Liver (tissue), 3 donors: ENCODE measurements at regions not wholly inside any gene's neighbourhood (a gene's known extent, or its start where the extent isn't known, plus 50 kb on each side); places are given as distances from the start of the nearest gene placed in this dataset.
"Not testable (repeated sequence)": the region's sequence is repeated elsewhere in the genome, so short reads cannot be mapped to it uniquely, and the experiment has no call there.

Experiments
- EGR1 ChIP-seq, 2 donors: IDR thresholded peaks; 2 replicates each; pipeline ENCODE4 v1.6.1; 2016 to 2018; ENCODE audit warnings: antibody characterized with exemption in 2 of 2, low read depth in 2 of 2
- FOXA1 ChIP-seq: IDR thresholded peaks from 2 replicates; pipeline ENCODE4 v1.6.1; 2016; ENCODE audit warnings: antibody characterized with exemption
- GABPA ChIP-seq, 2 donors: IDR thresholded peaks in 1 of 2; conservative IDR thresholded peaks in 1 of 2; 2 replicates each; pipeline ENCODE4 v1.6.1; 2016; ENCODE audit warnings: antibody characterized with exemption in 2 of 2, mild to moderate bottlenecking in 1 of 2, moderate library complexity in 1 of 2
- JUND ChIP-seq, 2 donors: IDR thresholded peaks; 2 replicates each; pipeline ENCODE4 v1.6.1; 2016; ENCODE audit warnings: antibody characterized with exemption in 2 of 2
- RAD21 ChIP-seq, 2 donors: IDR thresholded peaks; 2 replicates each; pipeline ENCODE4 v1.6.1; 2016; ENCODE audit warnings: antibody characterized with exemption in 2 of 2, mild to moderate bottlenecking in 2 of 2
- RXRA ChIP-seq, 2 donors: IDR thresholded peaks; 2 replicates each; pipeline ENCODE4 v1.6.1; 2017 to 2018; ENCODE audit warnings: antibody characterized with exemption in 2 of 2, mild to moderate bottlenecking in 1 of 2
- SP1 ChIP-seq: IDR thresholded peaks from 2 replicates; pipeline ENCODE4 v1.6.1; 2018; ENCODE audit warnings: antibody characterized with exemption, mild to moderate bottlenecking
- TAF1 ChIP-seq: conservative IDR thresholded peaks from 2 replicates; pipeline ENCODE4 v1.6.1; 2016; ENCODE audit warnings: antibody characterized with exemption, mild to moderate bottlenecking
- YY1 ChIP-seq: IDR thresholded peaks from 2 replicates; pipeline ENCODE4 v1.6.1; 2016; ENCODE audit warnings: antibody characterized with exemption, mild to moderate bottlenecking
- TF ChIP-seq, protein P1 (sequence below): fragments of 150-350 bp; IDR thresholded peaks from 2 replicates; pipeline ENCODE4 v1.5.1; 2017; ENCODE audit warnings: improper control_type of control experiment, low read depth, low read length; ENCODE audit not compliant: missing input control
- TF ChIP-seq, protein P2 (sequence below): IDR thresholded peaks from 2 replicates; pipeline ENCODE4 v1.6.1; 2016; ENCODE audit warnings: antibody characterized with exemption
- TF ChIP-seq, protein P3 (sequence below): IDR thresholded peaks from 2 replicates; pipeline ENCODE4 v1.6.1; 2016; ENCODE audit warnings: antibody characterized with exemption, mild to moderate bottlenecking
- TF ChIP-seq, protein P4 (sequence below): IDR thresholded peaks from 2 replicates; pipeline ENCODE4 v1.6.1; 2016; ENCODE audit warnings: antibody characterized with exemption
- donor health status: healthy.
- donor health status: healthy.

DNA sequence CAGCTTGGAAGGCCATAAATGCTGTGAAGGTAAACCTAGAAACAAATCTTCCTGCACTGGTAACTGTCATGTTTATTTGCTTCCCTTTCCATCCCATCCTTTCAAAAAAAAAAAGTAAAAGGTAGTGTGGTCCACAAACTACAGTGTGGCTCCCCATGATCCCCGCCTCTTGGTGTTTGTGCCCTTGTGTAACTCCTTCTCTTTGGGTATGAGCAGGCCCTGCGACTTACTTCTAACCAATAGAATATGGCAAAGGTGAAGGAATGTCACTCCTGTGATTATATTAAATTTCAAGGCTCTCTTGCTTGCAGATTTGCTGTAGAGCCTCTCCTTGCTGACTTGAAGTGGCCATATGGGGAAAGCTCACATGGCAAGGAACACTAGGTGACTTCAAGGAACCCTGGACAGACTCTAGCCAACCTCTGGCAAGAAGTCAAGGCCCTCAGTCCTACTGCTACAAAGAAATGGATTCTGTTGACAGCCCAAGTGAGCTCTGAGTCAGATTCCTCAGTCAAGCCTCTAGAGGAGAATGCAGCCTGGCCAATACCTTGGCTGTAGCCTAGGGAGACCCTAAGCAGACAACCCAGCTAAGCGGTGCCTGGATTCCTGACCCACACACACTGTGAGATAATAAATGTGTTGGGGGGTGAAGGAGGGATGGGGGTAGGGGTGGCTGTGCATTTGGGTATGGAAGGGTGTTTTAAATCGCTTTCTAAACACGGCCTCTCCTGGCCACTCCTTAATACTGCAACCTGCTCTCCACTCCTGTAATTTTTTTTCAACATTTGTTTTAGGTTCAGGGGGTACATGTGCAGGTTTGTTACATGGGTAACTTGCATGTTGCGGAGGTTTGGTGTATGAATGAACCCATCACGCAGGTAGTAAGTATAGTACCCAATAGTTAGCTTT lies 115.0 kb upstream of the NBPF9 start:
- TF ChIP-seq, protein P1, sequence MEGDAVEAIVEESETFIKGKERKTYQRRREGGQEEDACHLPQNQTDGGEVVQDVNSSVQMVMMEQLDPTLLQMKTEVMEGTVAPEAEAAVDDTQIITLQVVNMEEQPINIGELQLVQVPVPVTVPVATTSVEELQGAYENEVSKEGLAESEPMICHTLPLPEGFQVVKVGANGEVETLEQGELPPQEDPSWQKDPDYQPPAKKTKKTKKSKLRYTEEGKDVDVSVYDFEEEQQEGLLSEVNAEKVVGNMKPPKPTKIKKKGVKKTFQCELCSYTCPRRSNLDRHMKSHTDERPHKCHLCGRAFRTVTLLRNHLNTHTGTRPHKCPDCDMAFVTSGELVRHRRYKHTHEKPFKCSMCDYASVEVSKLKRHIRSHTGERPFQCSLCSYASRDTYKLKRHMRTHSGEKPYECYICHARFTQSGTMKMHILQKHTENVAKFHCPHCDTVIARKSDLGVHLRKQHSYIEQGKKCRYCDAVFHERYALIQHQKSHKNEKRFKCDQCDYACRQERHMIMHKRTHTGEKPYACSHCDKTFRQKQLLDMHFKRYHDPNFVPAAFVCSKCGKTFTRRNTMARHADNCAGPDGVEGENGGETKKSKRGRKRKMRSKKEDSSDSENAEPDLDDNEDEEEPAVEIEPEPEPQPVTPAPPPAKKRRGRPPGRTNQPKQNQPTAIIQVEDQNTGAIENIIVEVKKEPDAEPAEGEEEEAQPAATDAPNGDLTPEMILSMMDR: not testable (repeated sequence)
- not testable (repeated sequence) for TF ChIP-seq SP1; RXRA (IDR thresholded peaks at IDR 0.05); FOXA1; JUND (IDR thresholded peaks at IDR 0.05); YY1; GABPA (IDR thresholded peaks at IDR 0.05 in 1 of 2, conservative IDR thresholded peaks at IDR 0.05 in 1 of 2); RAD21 (IDR thresholded peaks at IDR 0.05); TAF1; EGR1 (IDR thresholded peaks at IDR 0.05; ENCODE audit: low read depth in 2 of 2)
- TF ChIP-seq, protein P2, sequence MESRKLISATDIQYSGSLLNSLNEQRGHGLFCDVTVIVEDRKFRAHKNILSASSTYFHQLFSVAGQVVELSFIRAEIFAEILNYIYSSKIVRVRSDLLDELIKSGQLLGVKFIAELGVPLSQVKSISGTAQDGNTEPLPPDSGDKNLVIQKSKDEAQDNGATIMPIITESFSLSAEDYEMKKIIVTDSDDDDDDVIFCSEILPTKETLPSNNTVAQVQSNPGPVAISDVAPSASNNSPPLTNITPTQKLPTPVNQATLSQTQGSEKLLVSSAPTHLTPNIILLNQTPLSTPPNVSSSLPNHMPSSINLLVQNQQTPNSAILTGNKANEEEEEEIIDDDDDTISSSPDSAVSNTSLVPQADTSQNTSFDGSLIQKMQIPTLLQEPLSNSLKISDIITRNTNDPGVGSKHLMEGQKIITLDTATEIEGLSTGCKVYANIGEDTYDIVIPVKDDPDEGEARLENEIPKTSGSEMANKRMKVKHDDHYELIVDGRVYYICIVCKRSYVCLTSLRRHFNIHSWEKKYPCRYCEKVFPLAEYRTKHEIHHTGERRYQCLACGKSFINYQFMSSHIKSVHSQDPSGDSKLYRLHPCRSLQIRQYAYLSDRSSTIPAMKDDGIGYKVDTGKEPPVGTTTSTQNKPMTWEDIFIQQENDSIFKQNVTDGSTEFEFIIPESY: not testable (repeated sequence)
- TF ChIP-seq, protein P3, sequence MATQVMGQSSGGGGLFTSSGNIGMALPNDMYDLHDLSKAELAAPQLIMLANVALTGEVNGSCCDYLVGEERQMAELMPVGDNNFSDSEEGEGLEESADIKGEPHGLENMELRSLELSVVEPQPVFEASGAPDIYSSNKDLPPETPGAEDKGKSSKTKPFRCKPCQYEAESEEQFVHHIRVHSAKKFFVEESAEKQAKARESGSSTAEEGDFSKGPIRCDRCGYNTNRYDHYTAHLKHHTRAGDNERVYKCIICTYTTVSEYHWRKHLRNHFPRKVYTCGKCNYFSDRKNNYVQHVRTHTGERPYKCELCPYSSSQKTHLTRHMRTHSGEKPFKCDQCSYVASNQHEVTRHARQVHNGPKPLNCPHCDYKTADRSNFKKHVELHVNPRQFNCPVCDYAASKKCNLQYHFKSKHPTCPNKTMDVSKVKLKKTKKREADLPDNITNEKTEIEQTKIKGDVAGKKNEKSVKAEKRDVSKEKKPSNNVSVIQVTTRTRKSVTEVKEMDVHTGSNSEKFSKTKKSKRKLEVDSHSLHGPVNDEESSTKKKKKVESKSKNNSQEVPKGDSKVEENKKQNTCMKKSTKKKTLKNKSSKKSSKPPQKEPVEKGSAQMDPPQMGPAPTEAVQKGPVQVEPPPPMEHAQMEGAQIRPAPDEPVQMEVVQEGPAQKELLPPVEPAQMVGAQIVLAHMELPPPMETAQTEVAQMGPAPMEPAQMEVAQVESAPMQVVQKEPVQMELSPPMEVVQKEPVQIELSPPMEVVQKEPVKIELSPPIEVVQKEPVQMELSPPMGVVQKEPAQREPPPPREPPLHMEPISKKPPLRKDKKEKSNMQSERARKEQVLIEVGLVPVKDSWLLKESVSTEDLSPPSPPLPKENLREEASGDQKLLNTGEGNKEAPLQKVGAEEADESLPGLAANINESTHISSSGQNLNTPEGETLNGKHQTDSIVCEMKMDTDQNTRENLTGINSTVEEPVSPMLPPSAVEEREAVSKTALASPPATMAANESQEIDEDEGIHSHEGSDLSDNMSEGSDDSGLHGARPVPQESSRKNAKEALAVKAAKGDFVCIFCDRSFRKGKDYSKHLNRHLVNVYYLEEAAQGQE: not testable (repeated sequence)
- TF ChIP-seq, protein P4, sequence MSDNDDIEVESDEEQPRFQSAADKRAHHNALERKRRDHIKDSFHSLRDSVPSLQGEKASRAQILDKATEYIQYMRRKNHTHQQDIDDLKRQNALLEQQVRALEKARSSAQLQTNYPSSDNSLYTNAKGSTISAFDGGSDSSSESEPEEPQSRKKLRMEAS: not testable (repeated sequence)
